SK-MEL-5 (cell line): ENCODE measurements at regions not wholly inside any gene's neighbourhood (a gene's known extent, or its start where the extent isn't known, plus 50 kb on each side); places are given as distances from the start of the nearest gene placed in this dataset.
"Not testable (repeated sequence)": the region's sequence is repeated elsewhere in the genome, so short reads cannot be mapped to it uniquely, and the experiment has no call there.

Experiments
- DNase-seq: peaks from one replicate; pipeline ENCODE4 v3.0.0-alpha.2; 2016; ENCODE audit warnings: low read depth, low spot score
- in situ Hi-C: cut with HindIII; loops from 2 replicates; pipeline ENCODE4 v1.10.0; 2016; ENCODE audit warnings: low sequenced_read_pairs, high pct_unique_total_duplicates, low pct_unique_long_range_greater_than_20kb

GRCh38 chr14:86943391-86944365 lies 1049.3 kb downstream of the GALC start:
- no peak for DNase-seq
- in situ Hi-C loops = no loop called here

GRCh38 chr14:86942936-86943335 lies 1050.0 kb downstream of the GALC start:
- DNase-seq = no peak
- in situ Hi-C loops = no loop called here

- no peak for DNase-seq
- in situ Hi-C loops = no loop called here
Measured at GRCh38 chr14:86940106-86940505, 1052.9 kb downstream of the GALC start.

GRCh38 chr14:86938320-86938719 lies 1054.7 kb downstream of the GALC start:
- in situ Hi-C loops = no loop called here
- no peak for DNase-seq

GRCh38 chr14:86936556-86936955 lies 1056.4 kb downstream of the GALC start:
- DNase-seq = no peak
- in situ Hi-C loops = no loop called here

- in situ Hi-C loops = no loop called here
- peak; percentile 1 for DNase-seq
Measured at GRCh38 chr14:86935241-86935885, 1057.6 kb downstream of the GALC start.

GRCh38 chr14:86933958-86934595 lies 1058.9 kb downstream of the GALC start:
- in situ Hi-C loops = no loop called here
- no peak for DNase-seq

GRCh38 chr14:86933460-86933859 lies 1059.5 kb downstream of the GALC start:
- no peak for DNase-seq
- in situ Hi-C loops = no loop called here

GRCh38 chr14:86915406-86915805 lies 1077.6 kb downstream of the GALC start:
- in situ Hi-C loops = no loop called here

GRCh38 chr14:86912709-86913108 lies 1080.3 kb downstream of the GALC start:
- DNase-seq = no peak
- in situ Hi-C loops = no loop called here

More at GRCh38 chr14:86915406-86915805, 1077.6 kb downstream of the GALC start:
- DNase-seq = no peak

- no peak for DNase-seq
- in situ Hi-C loops = no loop called here
Measured at GRCh38 chr14:86911486-86911885, 1081.5 kb downstream of the GALC start.

GRCh38 chr14:86905386-86905926 lies 1087.5 kb downstream of the GALC start:
- DNase-seq, in situ Hi-C loops: not testable (repeated sequence)

- no peak for DNase-seq
- in situ Hi-C loops = no loop called here
Measured at GRCh38 chr14:86902176-86902950, 1090.6 kb downstream of the GALC start.

GRCh38 chr14:86897704-86898513 lies 1095.1 kb downstream of the GALC start:
- in situ Hi-C loops = no loop called here
- no peak for DNase-seq

GRCh38 chr14:86897224-86897623 lies 1095.8 kb downstream of the GALC start:
- in situ Hi-C loops = no loop called here

GRCh38 chr14:86896701-86897100 lies 1096.3 kb downstream of the GALC start:
- in situ Hi-C loops = no loop called here
- DNase-seq = no peak

More at GRCh38 chr14:86897224-86897623, 1095.8 kb downstream of the GALC start:
- no peak for DNase-seq
